Activated T-cell treated with anti-CD3 and anti-CD28 coated beads, Interleukin-2, amount 50 U/mL, for 4 hours (primary cell): ENCODE measurements at regions not wholly inside any gene's neighbourhood (a gene's known extent, or its start where the extent isn't known, plus 50 kb on each side); places are given as distances from the start of the nearest gene placed in this dataset.

ENCODE experiments used
- ATAC-seq, 2 donors: fragments of 200-7000 bp; cut with Tn5 transposase; one replicate each; pipeline ENCODE4 v1.10.0; 2021
- DNase-seq: peaks from one replicate; pipeline ENCODE4 v3.0.0-alpha.2; 2020
- H3K27me3 Mint-ChIP-seq: one replicate; pipeline ENCODE4 v1.8.0; 2021; ENCODE audit warnings: low read depth, mixed read lengths
- H3K36me3 Mint-ChIP-seq: one replicate; pipeline ENCODE4 v1.8.0; 2022; ENCODE audit warnings: mixed read lengths; ENCODE audit not compliant: insufficient read depth
- H3K4me1 Mint-ChIP-seq: one replicate; pipeline ENCODE4 v1.8.0; 2021; ENCODE audit warnings: low read depth, mixed read lengths
- H3K4me3 Mint-ChIP-seq: one replicate; pipeline ENCODE4 v1.8.0; 2021; ENCODE audit warnings: mild to moderate bottlenecking, moderate library complexity, mixed read lengths
- H3K9me3 Mint-ChIP-seq: one replicate; pipeline ENCODE4 v1.8.0; 2021; ENCODE audit warnings: mixed read lengths

DNA sequence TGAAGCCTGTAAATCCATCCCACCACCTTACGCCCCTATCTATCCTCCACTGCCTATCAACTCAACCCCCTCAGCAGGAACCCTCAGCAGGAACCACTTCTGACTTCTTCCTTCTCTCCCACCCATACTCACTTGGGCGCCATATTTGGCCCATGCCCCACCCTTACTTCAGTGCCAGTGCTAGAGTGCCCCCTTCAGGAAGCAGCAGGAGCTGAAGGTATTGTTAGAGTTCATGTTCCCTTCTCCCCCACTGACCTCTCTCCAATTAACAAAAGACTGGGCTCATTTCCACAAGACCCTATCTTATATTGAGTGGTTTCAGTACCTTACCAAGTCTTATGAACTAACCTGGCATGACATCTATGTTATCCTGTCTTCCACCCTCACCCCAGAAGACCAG lies 363.1 kb upstream of the SLIT2 start:
- ATAC-seq (no peak), DNase-seq (no peak)
- Mint-ChIP-seq H3K27me3 (no peaks in the 10 kb centered on the region), H3K4me3 (no peak overlapping the region), H3K36me3 (no peaks in the 10 kb centered on the region), H3K9me3 (peaks cover 14% of the 10 kb centered on the region), H3K4me1 (no peaks in the 10 kb centered on the region)

DNA sequence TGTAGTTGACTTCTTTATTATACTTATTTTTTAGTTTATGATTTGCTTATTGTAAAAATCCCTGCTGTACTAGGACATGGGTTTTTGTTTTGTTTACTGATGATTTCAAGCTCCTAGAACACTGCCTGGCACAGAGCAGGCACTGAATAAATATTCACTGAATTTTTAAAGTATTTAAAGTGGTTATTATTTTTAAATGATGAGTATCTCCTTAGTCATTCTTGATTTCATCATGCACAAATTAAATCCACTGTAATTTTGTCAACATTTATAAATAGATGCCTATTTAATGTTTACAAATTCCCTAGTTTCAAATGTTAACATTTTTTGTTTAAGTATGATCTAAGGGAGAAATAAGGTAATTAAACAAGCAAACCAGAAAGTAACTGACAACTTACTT lies 367.9 kb upstream of the SLIT2 start:
- Mint-ChIP-seq H3K27me3 (no peaks in the 10 kb centered on the region), H3K9me3 (peaks cover 11% of the 10 kb centered on the region), H3K4me3 (no peak overlapping the region), H3K36me3 (no peaks in the 10 kb centered on the region), H3K4me1 (no peaks in the 10 kb centered on the region)
- ATAC-seq, result no peak
- no peak for DNase-seq

DNA sequence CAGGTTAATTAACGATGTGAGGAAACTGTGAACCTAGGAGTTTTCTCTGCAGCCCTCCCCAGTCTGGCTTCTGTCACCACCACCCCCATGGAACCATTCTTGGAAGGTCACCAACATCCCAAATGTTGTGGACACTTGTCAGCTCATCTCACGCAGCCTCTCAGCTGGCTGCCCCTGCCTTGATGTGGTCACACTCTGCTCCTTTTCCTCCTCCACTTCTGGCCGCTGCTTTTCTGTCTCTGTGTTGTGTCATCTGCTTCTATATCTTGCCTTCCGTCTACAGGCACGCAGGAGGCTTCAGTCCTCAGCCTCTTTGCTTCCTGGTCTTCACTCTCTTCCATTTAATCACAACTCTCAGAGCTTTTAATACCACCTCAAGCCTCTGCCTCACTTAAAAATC lies 371.5 kb upstream of the SLIT2 start:
- DNase-seq (no peak), ATAC-seq (no peak)
- no peak overlapping the region for H3K4me3 Mint-ChIP-seq
- H3K27me3 Mint-ChIP-seq, result no peaks in the 10 kb centered on the region
- no peaks in the 10 kb centered on the region for H3K4me1 Mint-ChIP-seq
- peaks cover 6% of the 10 kb centered on the region for H3K9me3 Mint-ChIP-seq
- H3K36me3 Mint-ChIP-seq, result no peaks in the 10 kb centered on the region

DNA sequence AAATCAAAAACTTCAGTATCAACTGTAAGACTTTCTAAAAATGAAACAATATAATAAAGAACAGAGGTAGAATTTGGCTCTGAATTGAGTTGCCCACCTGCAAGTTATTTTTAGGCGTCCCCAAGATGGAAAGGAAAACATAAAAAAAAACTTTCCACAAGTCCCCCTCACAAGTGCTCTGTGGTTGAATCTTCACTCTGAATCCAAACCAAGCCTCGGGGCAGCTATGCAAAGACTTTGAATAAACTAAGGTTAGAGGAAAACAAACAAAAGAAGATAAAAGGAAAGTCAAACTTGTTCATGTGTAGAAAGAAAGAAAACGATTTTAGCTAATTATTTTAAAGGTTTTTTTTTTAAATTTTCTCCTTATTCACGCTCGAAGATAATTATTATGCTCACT lies 372.4 kb upstream of the SLIT2 start:
- no peaks in the 10 kb centered on the region for H3K36me3 Mint-ChIP-seq
- ATAC-seq, result no peak
- no peak overlapping the region for H3K4me3 Mint-ChIP-seq
- no peaks in the 10 kb centered on the region for H3K27me3 Mint-ChIP-seq
- no peak for DNase-seq
- H3K9me3 Mint-ChIP-seq, result peaks cover 8% of the 10 kb centered on the region
- H3K4me1 Mint-ChIP-seq, result no peaks in the 10 kb centered on the region

DNA sequence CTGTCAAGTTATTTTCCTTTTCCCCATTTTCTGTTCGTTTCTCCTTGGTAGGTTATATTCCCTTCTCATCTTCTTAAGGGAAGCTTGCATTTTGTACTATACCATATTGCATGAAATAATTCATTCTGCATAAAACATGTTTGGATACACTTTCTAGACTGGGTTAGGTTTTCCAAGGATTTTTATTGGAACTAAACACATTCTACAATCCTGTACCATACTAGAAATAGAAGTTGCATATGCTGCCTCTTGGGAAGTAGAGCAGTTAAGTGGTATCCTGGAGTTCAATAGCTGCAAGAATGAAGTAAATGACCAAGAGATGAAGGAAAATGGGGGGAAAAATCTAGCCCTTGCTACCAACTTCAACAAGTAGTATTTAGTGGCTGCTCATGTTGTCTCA lies 393.7 kb upstream of the SLIT2 start:
- H3K4me3 Mint-ChIP-seq, result no peak overlapping the region
- H3K9me3 Mint-ChIP-seq, result peaks cover 20% of the 10 kb centered on the region
- no peaks in the 10 kb centered on the region for H3K36me3 Mint-ChIP-seq
- no peak for ATAC-seq
- H3K4me1 Mint-ChIP-seq, result no peaks in the 10 kb centered on the region
- no peak for DNase-seq
- H3K27me3 Mint-ChIP-seq, result no peaks in the 10 kb centered on the region

DNA sequence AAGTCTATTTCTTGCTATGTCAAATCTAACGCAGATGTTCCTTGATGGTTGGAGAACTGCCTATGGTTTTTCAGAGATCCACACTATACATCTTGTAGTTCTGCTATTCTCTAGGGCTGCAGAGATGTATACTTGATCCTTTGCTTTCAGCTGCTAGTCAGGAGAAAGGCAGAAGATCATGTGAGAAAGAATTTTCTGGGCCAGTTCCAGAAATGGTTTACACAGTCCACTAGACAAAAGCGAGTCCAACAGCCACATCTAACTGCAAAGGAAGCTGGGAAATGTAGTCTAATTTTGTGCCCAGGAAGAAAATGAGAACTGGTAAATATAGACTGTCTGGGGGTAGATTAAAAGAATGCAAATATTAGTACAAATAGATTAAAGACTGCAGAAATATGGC lies 394.3 kb upstream of the SLIT2 start:
- no peak for DNase-seq
- ATAC-seq, result no peak
- peaks cover 20% of the 10 kb centered on the region for H3K9me3 Mint-ChIP-seq

DNA sequence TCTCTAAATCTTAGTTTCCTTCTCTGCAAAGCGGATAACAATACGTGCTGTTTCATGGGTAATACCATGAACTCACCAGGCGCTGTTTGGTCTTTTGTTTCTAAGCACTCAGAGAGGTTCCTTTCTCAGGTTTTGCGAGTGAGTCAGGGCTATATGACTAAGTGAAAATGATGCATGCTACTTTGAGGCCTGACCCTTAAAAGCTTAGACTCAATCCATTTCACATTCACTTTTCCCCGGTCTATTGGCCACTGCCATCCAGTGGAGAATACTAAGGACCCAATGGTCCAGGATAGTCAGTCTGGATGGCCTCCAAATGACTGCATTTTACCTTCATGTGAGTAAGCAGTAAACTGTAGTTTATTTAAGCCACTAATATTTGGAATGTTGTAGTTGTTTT lies 400.8 kb upstream of the SLIT2 start:
- Mint-ChIP-seq H3K9me3 (peaks cover 6% of the 10 kb centered on the region), H3K4me1 (no peaks in the 10 kb centered on the region), H3K4me3 (no peak overlapping the region), H3K36me3 (no peaks in the 10 kb centered on the region), H3K27me3 (no peaks in the 10 kb centered on the region)
- no peak for ATAC-seq
- no peak for DNase-seq

More for the DNA sequence above, 394.3 kb upstream of the SLIT2 start:
- no peaks in the 10 kb centered on the region for H3K4me1 Mint-ChIP-seq
- H3K4me3 Mint-ChIP-seq, result no peak overlapping the region
- H3K36me3 Mint-ChIP-seq, result no peaks in the 10 kb centered on the region
- H3K27me3 Mint-ChIP-seq, result no peaks in the 10 kb centered on the region

DNA sequence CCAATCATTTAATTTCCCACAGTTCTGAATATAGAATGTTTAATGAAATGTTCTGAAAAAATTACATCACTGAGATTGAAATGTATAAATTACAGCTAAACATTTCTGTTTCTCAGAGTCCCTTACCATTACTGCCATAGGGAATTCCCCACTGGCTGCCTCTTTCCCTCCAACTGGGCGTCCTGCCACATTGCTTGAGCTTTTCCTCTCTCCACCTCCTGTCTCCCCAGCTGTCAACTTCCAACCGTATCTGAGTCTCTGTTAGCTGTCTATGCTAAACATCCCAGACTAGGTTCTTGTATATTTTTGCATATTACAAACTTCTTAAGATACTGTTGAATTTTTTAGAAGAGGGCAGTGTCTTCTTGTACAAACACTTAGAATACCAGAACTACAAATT lies 407.3 kb upstream of the SLIT2 start:
- no peaks in the 10 kb centered on the region for H3K36me3 Mint-ChIP-seq

DNA sequence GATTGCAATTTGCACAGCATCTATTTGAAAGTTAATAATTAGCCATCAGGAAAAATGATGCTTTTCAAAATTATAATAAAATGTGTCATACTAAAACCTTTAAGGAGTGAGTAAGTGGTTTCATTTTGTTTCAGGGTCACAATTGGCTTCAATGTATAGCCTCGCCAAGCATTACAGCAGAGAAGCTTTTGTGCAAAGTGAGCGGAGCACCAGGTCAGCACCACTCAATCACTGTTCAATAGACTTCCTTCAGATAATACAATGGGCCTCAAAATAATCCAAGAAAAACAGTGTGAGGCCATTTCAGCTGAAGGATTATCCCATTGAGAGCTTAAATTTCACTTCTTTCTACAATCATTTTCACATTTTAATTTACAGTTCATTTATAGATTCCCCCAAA lies 409.2 kb upstream of the SLIT2 start:
- DNase-seq (no peak), ATAC-seq (no peak)
- Mint-ChIP-seq H3K4me1 (no peaks in the 10 kb centered on the region), H3K36me3 (no peaks in the 10 kb centered on the region), H3K27me3 (no peaks in the 10 kb centered on the region), H3K4me3 (no peak overlapping the region), H3K9me3 (peaks cover 17% of the 10 kb centered on the region)

More for the DNA sequence above, 407.3 kb upstream of the SLIT2 start:
- H3K4me1 Mint-ChIP-seq, result no peaks in the 10 kb centered on the region
- ATAC-seq (no peak), DNase-seq (no peak)
- H3K4me3 Mint-ChIP-seq, result no peak overlapping the region
- no peaks in the 10 kb centered on the region for H3K27me3 Mint-ChIP-seq
- H3K9me3 Mint-ChIP-seq, result peaks cover 17% of the 10 kb centered on the region

DNA sequence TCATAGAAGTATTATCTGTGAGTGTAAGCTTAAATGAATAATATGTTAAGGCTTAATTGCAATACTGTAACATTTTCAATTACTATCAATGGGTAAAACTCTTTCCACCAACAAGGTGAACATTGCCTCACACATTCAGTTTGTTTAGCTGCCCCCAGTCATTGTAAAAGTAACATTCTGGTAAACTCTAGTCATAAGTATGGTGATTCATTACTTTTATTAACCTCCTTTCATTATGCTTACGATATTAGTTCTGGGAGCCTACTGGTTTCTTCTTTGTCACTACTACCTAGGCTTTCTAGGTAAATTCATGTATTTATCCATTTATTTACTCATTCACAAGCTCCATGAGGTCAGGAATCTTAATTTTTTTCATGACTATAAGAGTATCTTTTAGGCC lies 412.8 kb upstream of the SLIT2 start:
- Mint-ChIP-seq H3K27me3 (no peaks in the 10 kb centered on the region), H3K9me3 (peaks cover 21% of the 10 kb centered on the region), H3K4me3 (no peak overlapping the region), H3K36me3 (no peaks in the 10 kb centered on the region), H3K4me1 (no peaks in the 10 kb centered on the region)
- DNase-seq (no peak), ATAC-seq (no peak)

DNA sequence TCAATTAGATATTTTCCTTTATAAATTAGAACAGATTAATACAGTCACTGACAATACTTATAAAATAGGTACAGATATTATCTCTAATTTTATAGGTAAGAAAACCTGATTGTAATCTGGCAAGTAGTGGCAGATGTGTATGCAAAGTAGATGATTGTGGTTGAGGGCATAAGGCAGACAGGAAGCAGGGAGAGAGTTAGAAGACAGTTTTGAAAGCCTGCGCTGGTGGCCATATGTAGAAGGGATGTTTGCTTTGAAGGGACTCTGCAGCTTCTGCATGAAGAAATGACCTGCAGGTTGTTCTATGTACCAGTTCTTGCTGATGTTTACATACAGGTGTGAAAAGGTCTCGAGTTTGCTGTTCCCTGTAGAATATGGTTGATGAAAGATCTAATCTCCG lies 416.3 kb upstream of the SLIT2 start:
- Mint-ChIP-seq H3K4me3 (no peak overlapping the region), H3K9me3 (peaks cover 7% of the 10 kb centered on the region), H3K27me3 (no peaks in the 10 kb centered on the region), H3K4me1 (no peaks in the 10 kb centered on the region), H3K36me3 (no peaks in the 10 kb centered on the region)
- no peak for ATAC-seq
- DNase-seq, result no peak

DNA sequence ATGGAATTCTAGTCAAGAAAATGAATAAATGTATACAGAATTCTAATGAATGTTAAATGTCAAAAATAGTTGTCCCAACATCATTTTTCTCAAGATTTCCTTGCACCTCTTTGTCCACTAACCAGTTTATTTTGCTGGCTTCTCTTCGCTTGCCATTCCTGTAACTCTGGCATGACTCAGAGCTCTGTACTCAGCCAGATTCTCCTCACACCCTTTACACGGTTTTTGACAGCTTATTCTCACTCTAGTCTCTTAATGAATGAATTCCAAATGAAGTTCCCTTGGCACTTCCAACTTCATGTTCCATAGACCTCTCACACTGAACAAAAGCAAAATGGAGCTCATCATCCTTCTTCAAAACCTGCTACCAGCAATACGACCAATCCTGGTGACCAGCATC lies 419.3 kb upstream of the SLIT2 start:
- H3K4me3 Mint-ChIP-seq, result no peak overlapping the region
- H3K9me3 Mint-ChIP-seq, result peaks cover 7% of the 10 kb centered on the region
- no peaks in the 10 kb centered on the region for H3K27me3 Mint-ChIP-seq
- DNase-seq (no peak), ATAC-seq (no peak)
- H3K36me3 Mint-ChIP-seq, result no peaks in the 10 kb centered on the region
- H3K4me1 Mint-ChIP-seq, result no peaks in the 10 kb centered on the region

DNA sequence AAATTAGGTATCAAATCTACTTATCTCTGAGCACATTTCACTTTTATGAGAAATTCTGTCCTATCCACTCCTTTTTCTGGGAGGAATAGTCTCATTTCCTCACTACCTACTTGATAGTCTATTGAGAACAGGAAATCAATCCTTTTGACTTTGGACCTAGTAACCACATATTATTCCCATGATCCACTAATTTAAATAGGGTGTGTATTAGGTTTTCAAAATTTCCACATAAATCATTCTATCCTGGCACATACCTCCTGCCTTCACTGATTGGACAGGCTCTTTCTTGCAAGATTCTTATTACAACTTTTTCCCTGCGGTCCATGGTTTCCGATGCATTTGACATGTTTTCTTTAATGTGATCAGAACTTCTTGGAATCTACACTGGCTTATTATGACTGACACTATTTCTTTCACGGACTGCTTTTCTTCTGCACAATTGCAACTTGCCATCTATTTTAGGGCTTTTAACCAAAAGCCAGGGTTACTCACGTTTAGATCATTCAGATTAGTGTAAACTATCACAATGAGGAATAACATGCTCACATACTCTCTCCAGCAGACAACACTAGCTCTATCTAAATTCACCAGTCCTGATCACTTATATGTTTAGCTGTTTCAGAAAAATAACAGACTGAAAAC lies 419.9 kb upstream of the SLIT2 start:
- Mint-ChIP-seq H3K4me1 (no peaks in the 10 kb centered on the region), H3K36me3 (no peaks in the 10 kb centered on the region), H3K27me3 (no peaks in the 10 kb centered on the region), H3K4me3 (no peak overlapping the region), H3K9me3 (peaks cover 4% of the 10 kb centered on the region)
- no peak for DNase-seq
- no peak for ATAC-seq

DNA sequence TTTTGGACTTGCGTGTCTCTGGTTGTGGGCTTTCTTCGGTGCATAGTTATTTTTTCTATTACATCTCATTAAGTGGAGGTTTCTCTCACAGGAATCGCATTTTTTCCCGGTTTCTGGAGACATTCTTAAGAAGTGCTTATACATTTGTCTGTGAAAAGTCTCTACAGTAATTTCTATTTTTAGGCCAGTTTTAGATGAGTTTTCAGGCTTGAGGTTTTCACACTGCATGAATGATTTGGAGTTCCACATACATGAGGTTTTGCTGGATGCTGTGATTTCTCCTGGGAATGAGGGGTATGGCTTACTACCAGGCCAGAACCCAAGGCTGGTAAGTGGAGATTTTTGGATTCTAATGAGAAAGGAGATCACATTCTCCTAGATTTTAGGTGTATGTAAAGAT lies 422.6 kb upstream of the SLIT2 start:
- Mint-ChIP-seq H3K9me3 (peaks cover 4% of the 10 kb centered on the region), H3K27me3 (no peaks in the 10 kb centered on the region), H3K4me1 (no peaks in the 10 kb centered on the region), H3K4me3 (no peak overlapping the region), H3K36me3 (no peaks in the 10 kb centered on the region)
- ATAC-seq, result no peak
- DNase-seq, result no peak

DNA sequence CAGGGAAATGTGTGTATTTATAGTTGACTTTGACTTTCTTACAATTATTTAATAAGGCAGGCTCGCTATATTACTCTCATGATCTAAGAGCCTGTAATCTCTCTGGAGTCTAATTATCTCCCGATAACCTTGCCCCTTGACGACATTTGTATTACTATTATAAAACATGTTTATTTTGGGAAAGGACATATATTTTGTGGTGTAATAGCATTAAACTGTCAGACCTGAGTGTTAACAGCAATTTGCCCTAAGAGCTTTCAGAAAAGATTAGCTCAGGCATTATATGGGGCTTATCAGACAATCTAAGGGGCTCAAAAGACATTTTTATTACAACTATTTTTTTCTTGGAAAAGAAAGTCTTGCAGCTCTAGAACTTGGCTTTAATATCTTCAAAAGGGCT lies 427.9 kb upstream of the SLIT2 start:
- Mint-ChIP-seq H3K27me3 (no peaks in the 10 kb centered on the region), H3K4me3 (no peak overlapping the region), H3K36me3 (no peaks in the 10 kb centered on the region), H3K9me3 (no peaks in the 10 kb centered on the region), H3K4me1 (no peaks in the 10 kb centered on the region)
- ATAC-seq (no peak), DNase-seq (no peak)

DNA sequence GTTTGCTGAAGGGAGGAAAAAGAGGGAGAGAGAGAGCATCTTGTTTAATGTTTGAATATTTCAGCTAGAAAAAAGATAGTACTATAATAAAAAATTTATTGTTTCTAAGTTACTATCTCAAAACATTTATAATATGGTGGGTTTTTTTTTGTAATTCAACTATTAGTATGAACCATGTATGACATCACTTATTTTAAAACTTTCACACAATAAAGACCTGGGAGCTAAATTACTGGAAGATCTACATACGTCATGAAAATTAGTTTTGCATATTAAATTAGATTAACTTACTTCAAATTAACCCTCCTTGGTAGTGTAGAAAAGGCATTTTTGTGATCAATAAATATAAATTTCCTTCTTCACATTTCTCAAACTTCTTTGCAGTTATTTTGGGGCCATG lies 432.0 kb upstream of the SLIT2 start:
- Mint-ChIP-seq H3K4me3 (no peak overlapping the region), H3K4me1 (no peaks in the 10 kb centered on the region), H3K27me3 (no peaks in the 10 kb centered on the region), H3K36me3 (no peaks in the 10 kb centered on the region), H3K9me3 (peaks cover 4% of the 10 kb centered on the region)
- ATAC-seq, result no peak
- no peak for DNase-seq
